ENCODE measurements at regions not wholly inside any gene's neighbourhood (a gene's known extent, or its start where the extent isn't known, plus 50 kb on each side); places are given as distances from the start of the nearest gene placed in this dataset.

DNA sequence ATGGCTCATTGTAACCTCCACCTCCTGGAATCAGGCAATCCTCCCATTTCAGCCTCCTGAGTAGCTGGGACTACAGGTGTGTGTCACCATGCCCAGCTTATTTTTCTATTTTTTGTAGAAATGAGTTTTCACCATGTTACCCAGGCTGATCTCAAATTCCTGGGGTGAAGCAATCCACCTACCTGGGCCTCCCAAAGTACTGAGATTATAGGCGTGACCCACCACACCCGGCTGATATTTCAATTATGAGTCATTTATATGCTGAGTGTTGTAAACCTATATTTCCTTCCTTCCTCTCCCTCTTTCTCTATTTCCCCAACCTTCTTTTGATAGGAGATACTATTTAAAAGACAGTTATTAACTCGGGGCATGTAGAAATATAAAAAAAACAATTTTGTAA, 469.6 kb upstream of the ID2 start:
- no peak overlapping the region for H3K4me3 ChIP-seq (ENCODE audit: low read depth, low read length)
- TF ChIP-seq POLR2A (IDR thresholded peaks at IDR 0.05; ENCODE audit: extremely low read depth, insufficient read length) (no peak), MYC (IDR thresholded peaks at IDR 0.05; ENCODE audit: low read depth, low read length) (no peak)
- TF ChIP-seq, protein P1, sequence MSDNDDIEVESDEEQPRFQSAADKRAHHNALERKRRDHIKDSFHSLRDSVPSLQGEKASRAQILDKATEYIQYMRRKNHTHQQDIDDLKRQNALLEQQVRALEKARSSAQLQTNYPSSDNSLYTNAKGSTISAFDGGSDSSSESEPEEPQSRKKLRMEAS (IDR thresholded peaks at IDR 0.05; ENCODE audit: low read depth, low read length) = no peak
- TF ChIP-seq, protein P2, sequence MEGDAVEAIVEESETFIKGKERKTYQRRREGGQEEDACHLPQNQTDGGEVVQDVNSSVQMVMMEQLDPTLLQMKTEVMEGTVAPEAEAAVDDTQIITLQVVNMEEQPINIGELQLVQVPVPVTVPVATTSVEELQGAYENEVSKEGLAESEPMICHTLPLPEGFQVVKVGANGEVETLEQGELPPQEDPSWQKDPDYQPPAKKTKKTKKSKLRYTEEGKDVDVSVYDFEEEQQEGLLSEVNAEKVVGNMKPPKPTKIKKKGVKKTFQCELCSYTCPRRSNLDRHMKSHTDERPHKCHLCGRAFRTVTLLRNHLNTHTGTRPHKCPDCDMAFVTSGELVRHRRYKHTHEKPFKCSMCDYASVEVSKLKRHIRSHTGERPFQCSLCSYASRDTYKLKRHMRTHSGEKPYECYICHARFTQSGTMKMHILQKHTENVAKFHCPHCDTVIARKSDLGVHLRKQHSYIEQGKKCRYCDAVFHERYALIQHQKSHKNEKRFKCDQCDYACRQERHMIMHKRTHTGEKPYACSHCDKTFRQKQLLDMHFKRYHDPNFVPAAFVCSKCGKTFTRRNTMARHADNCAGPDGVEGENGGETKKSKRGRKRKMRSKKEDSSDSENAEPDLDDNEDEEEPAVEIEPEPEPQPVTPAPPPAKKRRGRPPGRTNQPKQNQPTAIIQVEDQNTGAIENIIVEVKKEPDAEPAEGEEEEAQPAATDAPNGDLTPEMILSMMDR (IDR thresholded peaks at IDR 0.05; ENCODE audit: low read depth, low read length) = no peak
- DNase-seq (ENCODE audit: low read depth) = no peak

DNA sequence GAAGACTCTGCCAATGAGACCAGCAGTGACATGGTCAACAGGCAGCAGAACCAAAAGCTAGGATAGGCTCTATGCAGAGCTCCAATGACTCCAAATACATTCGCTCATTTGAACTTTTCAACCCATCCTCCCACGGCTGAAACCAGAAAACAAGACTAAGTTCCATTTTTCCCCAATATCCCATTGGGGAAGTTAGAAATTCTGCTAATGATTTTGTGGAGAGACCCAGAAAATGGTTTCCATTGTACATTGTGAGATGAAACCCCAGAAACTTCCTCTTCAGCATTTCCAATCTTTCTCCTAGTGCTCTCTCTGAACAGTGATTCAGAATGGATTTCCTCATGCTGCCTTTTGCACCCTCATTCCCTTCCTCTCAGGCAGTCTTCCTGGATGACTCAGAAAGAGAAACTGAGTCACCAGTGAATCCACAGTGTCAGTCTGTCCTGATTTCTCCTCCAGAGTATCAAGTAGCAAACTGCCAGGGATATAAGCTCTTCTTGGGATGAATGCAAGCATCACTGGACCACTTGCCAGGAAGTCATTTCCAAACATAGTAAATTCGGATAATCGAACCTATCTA, 467.7 kb upstream of the ID2 start:
- H3K4me3 ChIP-seq (ENCODE audit: low read depth, low read length) = no peak overlapping the region
- DNase-seq (ENCODE audit: low read depth) = no peak
- TF ChIP-seq MYC (IDR thresholded peaks at IDR 0.05; ENCODE audit: low read depth, low read length) = no peak
- TF ChIP-seq, protein P1 (IDR thresholded peaks at IDR 0.05; ENCODE audit: low read depth, low read length) = no peak
- TF ChIP-seq POLR2A (IDR thresholded peaks at IDR 0.05; ENCODE audit: extremely low read depth, insufficient read length) = no peak
- TF ChIP-seq, protein P2 (IDR thresholded peaks at IDR 0.05; ENCODE audit: low read depth, low read length) = no peak

DNA sequence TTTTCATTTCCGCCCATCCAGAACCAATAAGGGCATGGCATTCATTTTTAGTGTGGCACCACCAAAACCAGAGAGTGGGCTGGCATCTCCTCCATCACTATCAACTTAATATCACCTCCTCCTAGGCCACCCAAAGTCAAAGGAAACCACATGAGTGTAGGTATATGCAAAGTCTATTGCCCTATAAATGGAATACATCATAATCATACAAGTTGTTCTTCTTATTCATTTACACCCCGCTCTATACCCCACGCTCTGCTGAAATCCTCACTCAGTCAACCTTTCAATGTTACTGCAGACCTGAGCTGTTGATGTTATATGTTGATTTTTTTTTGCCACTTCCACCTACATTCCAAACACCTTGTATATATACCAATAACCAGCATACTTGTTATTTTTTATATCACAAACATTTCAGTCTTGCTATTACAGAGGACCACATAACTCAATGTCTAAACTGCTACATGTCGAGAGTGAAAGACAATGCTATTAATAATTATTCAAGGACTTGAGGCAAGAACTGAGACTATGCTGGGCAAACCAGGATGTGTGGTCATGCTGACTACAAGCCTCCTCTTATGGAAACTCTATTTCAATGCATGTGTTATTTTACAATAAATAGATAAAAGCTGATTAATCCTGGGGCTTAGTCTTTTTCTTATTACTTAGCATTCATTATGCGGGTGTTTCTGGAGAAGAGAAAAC, 466.5 kb upstream of the ID2 start:
- no peak for DNase-seq (ENCODE audit: low read depth)
- TF ChIP-seq, protein P1 (IDR thresholded peaks at IDR 0.05; ENCODE audit: low read depth, low read length) = no peak
- no peak for TF ChIP-seq MYC (IDR thresholded peaks at IDR 0.05; ENCODE audit: low read depth, low read length)
- TF ChIP-seq POLR2A (IDR thresholded peaks at IDR 0.05; ENCODE audit: extremely low read depth, insufficient read length) = no peak
- TF ChIP-seq, protein P2 (IDR thresholded peaks at IDR 0.05; ENCODE audit: low read depth, low read length) = no peak

DNA sequence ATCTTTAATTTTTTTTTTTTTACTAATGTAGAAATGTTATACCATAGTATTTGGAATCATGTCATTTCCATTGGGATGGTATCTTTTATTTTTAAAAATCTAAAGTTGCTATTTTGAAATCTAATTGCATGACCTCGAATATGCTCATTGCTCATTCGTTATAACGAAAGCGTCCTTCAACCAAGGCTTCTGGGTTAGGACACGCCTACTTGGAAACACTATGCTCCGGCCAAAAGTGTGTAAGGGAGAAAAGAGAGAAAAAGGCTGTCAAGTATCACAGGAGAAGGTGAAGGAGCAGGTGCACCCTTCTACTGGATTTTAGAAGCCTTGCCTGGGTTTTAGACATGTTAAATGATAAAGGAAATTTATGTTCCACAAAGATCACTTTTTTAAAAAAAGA, 465.9 kb upstream of the ID2 start:
- H3K4me3 ChIP-seq (ENCODE audit: low read depth, low read length) = no peak overlapping the region
- no peak for DNase-seq (ENCODE audit: low read depth)
- TF ChIP-seq, protein P1 (IDR thresholded peaks at IDR 0.05; ENCODE audit: low read depth, low read length) = no peak
- TF ChIP-seq, protein P2 (IDR thresholded peaks at IDR 0.05; ENCODE audit: low read depth, low read length) = no peak
- TF ChIP-seq POLR2A (IDR thresholded peaks at IDR 0.05; ENCODE audit: extremely low read depth, insufficient read length) (no peak), MYC (IDR thresholded peaks at IDR 0.05; ENCODE audit: low read depth, low read length) (no peak)

More for the DNA sequence above, 466.5 kb upstream of the ID2 start:
- H3K4me3 ChIP-seq (ENCODE audit: low read depth, low read length) = no peak overlapping the region

DNA sequence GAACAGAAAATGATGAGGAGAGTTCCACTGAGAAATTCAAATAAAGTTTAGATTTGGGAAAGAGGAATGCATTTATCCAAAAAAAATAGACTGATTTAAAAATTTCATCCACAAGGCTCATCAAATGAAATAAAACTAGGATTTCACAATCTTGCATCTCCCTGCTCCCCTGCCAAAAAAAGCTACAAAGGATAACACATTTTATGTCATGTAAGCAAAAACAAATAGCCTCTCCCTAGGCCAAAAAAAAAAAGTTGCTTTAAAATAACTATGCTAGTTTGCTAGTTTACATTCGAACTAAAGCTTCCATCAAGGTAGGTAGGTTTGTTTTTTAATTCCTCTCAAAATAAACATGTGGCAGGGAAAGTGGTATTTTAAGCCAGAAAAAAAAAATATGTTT, 465.5 kb upstream of the ID2 start:
- DNase-seq (ENCODE audit: low read depth) = no peak
- H3K4me3 ChIP-seq (ENCODE audit: low read depth, low read length) = no peak overlapping the region
- no peak for TF ChIP-seq MYC (IDR thresholded peaks at IDR 0.05; ENCODE audit: low read depth, low read length)

DNA sequence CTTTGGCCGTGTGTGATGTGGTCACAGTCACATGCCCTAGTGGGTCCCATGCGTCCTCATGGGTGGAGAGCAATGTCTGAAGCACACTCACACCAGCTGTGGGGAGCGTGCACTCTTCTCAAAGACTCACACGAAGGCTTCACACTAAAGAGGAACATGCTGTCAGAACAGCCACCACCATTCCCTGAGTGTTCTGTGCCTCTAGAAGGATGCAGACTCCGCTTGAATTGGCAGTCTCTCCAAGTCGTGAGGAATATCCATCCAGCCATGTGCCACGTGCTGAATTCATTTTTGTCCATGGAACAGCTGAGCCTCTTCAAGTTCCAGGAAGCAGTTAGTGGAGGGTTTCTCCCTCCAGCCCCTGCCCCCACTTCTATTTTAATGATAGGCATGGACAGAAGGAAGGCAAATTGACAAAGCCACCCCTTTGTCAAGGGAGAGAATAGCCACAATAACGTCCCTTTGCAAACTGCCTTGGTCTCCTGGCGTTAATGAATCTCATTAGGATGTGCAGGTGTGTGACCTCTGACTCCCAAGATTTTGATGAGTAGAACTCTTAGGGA, 464.3 kb upstream of the ID2 start:
- no peak overlapping the region for H3K4me3 ChIP-seq (ENCODE audit: low read depth, low read length)
- no peak for DNase-seq (ENCODE audit: low read depth)
- no peak for TF ChIP-seq POLR2A (IDR thresholded peaks at IDR 0.05; ENCODE audit: extremely low read depth, insufficient read length)
- TF ChIP-seq MYC (IDR thresholded peaks at IDR 0.05; ENCODE audit: low read depth, low read length) = no peak

Data from NB4 (cell line).